Activated CD8-positive, alpha-beta T cell treated with anti-CD3 and anti-CD28 coated beads for 36 hours (primary cell): ENCODE measurements at regions not wholly inside any gene's neighbourhood (a gene's known extent, or its start where the extent isn't known, plus 50 kb on each side); places are given as distances from the start of the nearest gene placed in this dataset.

Experiments used
- ATAC-seq: fragments of 200-7000 bp; cut with Tn5 transposase; one replicate; pipeline ENCODE4 v1.10.0; 2021; ENCODE audit warnings: mild to moderate bottlenecking, moderate library complexity
- CTCF ChIA-PET: fragments of 350-600 bp; sonication (Branson Sonifier 250); formaldehyde crosslinking; loops from one replicate; lab custom pipeline; 2021; ENCODE audit warnings: antibody characterized with exemption; lab: Charles Lee
- POLR2A ChIA-PET: fragments of 350-600 bp; sonication (Branson Sonifier 250); formaldehyde crosslinking; loops from one replicate; lab custom pipeline; 2021; ENCODE audit warnings: antibody characterized with exemption; lab: Charles Lee
- DNase-seq: peaks from one replicate; pipeline ENCODE4 v3.0.0-alpha.2; 2020
- H3K27ac Mint-ChIP-seq: one replicate; pipeline ENCODE4 v1.8.0; 2021; ENCODE audit warnings: mild to moderate bottlenecking, mixed read lengths
- H3K27me3 Mint-ChIP-seq: one replicate; pipeline ENCODE4 v1.8.0; 2021; ENCODE audit warnings: mixed read lengths
- H3K36me3 Mint-ChIP-seq: one replicate; pipeline ENCODE4 v1.8.0; 2021; ENCODE audit warnings: low read depth, mixed read lengths
- H3K4me1 Mint-ChIP-seq: one replicate; pipeline ENCODE4 v1.8.0; 2021; ENCODE audit warnings: low read depth, mixed read lengths
- H3K4me3 Mint-ChIP-seq: one replicate; pipeline ENCODE4 v1.8.0; 2021; ENCODE audit warnings: mild to moderate bottlenecking, moderate library complexity, mixed read lengths
- H3K9me3 Mint-ChIP-seq: one replicate; pipeline ENCODE4 v1.8.0; 2021; ENCODE audit warnings: mixed read lengths
- intact Hi-C: fragments of 100-400 bp; cut with micrococcal nuclease; formaldehyde crosslinking; loops from one replicate; pipeline ENCODE4 v1.10.0; 2022
- TF ChIP-seq, protein P1 (sequence below): fragments of 200-600 bp; IDR thresholded peaks from one replicate; pipeline ENCODE4 v1.8.0; 2022; ENCODE audit warnings: antibody characterized with exemption, mild to moderate bottlenecking

DNA sequence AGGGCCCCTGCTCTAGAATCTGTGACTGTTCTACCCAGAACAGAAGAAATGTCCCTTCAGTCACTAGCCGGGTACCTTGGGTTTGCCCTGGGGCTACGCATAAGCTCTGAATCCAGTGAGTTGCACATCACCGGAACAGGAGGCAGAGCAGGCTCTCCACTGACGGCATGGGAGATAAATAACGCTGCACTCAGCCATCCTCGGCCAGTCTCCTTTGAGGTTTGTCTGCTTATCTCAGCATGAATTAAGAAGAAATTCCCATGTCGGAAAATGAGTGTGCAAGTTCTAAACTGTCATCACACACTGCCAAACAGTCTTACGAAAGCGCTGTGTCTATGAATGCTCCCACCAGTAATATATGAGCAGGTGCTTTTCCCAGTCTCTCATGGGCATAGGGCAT lies 90.8 kb downstream of the FAM50B start:
- TF ChIP-seq, protein P1, sequence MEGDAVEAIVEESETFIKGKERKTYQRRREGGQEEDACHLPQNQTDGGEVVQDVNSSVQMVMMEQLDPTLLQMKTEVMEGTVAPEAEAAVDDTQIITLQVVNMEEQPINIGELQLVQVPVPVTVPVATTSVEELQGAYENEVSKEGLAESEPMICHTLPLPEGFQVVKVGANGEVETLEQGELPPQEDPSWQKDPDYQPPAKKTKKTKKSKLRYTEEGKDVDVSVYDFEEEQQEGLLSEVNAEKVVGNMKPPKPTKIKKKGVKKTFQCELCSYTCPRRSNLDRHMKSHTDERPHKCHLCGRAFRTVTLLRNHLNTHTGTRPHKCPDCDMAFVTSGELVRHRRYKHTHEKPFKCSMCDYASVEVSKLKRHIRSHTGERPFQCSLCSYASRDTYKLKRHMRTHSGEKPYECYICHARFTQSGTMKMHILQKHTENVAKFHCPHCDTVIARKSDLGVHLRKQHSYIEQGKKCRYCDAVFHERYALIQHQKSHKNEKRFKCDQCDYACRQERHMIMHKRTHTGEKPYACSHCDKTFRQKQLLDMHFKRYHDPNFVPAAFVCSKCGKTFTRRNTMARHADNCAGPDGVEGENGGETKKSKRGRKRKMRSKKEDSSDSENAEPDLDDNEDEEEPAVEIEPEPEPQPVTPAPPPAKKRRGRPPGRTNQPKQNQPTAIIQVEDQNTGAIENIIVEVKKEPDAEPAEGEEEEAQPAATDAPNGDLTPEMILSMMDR: no peak
- H3K9me3 Mint-ChIP-seq: no peaks in the 10 kb centered on the region
- H3K36me3 Mint-ChIP-seq: no peaks in the 10 kb centered on the region
- no peak for ATAC-seq
- no peak overlapping the region for H3K4me3 Mint-ChIP-seq
- peaks cover 3% of the 10 kb centered on the region for H3K4me1 Mint-ChIP-seq
- intact Hi-C loops: no loop called here
- H3K27me3 Mint-ChIP-seq: peaks cover 20% of the 10 kb centered on the region
- ChIA-PET POLR2A (no interaction called here), CTCF (interaction anchor here (2.1 to 3.2 kb wide), 2 partner anchors 38 to 91 kb away, joined by 7 to 13 read pairs; partner anchors contain the start of gene FAM50B)
- no peak for DNase-seq
- H3K27ac Mint-ChIP-seq: no peak overlapping the region

DNA sequence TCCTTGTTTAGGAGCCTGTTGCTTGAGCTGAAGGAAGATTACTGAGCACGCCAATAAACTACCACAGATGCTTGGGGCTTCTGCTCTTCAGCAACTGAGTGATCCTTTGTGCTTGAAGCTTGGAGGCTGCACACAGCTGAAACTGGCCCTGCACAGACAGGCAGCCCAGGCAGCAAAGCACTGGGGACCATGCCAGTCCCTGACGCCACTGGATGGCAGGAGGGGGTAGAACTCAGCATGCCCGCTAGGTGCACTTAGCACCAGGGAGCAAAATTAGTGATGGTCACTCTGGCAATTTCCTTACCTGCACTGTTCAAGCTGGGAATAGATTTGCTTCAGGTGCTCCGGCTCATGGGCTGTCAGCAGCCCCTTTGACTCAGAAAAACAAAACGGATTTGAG lies 91.5 kb downstream of the FAM50B start:
- POLR2A ChIA-PET: no interaction called here

DNA sequence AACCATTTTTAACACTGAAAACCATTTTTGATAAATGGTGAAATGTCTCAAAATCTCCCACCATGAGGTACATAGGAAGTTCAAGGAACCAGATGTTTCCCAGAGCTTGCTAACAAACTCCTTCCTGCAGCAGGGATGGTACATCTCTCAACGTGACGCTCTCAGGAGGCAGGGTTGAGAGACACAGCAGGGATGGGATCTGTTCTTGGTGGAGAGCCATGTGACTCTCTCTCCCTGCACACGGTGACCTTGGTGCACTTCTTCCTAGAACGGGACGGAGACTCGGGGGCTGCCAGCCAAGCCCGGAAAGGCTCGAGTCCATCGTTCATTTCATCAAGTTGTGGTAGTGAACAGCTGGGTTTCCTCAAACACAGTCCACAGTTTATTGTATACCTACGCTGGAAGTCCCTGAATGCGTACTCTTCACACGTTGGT lies 94.2 kb downstream of the FAM50B start:
- CTCF ChIA-PET: interaction anchor here (0.8 to 1.3 kb wide), 2 partner anchors 10 to 35 kb away, joined by 4 to 6 read pairs; no protein-coding TSS in a partner anchor
- Mint-ChIP-seq H3K27me3 (peaks cover 26% of the 10 kb centered on the region), H3K27ac (no peak overlapping the region), H3K36me3 (no peaks in the 10 kb centered on the region), H3K4me1 (peaks cover 3% of the 10 kb centered on the region), H3K4me3 (no peak overlapping the region), H3K9me3 (no peaks in the 10 kb centered on the region)
- POLR2A ChIA-PET: no interaction called here
- TF ChIP-seq, protein P1: no peak
- no peak for DNase-seq
- intact Hi-C loops: no loop called here
- no peak for ATAC-seq

More for the DNA sequence above, 91.5 kb downstream of the FAM50B start:
- H3K36me3 Mint-ChIP-seq: no peaks in the 10 kb centered on the region
- no peak overlapping the region for H3K27ac Mint-ChIP-seq
- intact Hi-C loops: no loop called here
- ATAC-seq (no peak), DNase-seq (no peak)
- peaks cover 23% of the 10 kb centered on the region for H3K27me3 Mint-ChIP-seq
- H3K4me3 Mint-ChIP-seq: no peak overlapping the region
- H3K4me1 Mint-ChIP-seq: peaks cover 3% of the 10 kb centered on the region
- TF ChIP-seq, protein P1: no peak
- no peaks in the 10 kb centered on the region for H3K9me3 Mint-ChIP-seq
- CTCF ChIA-PET: interaction anchor here (1.0 to 2.1 kb wide), 2 partner anchors 9 to 92 kb away, joined by 3 to 7 read pairs; partner anchors contain the start of gene FAM50B

DNA sequence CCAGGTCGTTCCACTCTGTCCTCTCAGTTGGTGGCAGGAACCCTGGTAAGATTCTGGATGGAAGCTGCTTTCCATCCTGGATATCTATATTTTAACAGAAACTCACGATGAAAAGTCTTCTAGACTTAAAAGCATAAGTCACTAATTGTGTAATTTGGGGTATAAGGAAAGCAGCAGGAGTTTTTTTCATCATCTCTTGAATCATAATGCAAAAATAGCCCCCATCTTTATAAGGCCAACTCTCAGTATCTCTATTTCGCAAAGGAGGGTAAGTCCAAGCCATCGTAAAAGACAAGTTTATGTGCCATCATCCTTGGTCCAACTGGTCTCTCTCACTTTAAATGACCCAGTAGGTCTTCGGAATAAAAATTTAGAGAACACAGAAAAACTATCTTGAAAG lies 95.1 kb downstream of the FAM50B start:
- Mint-ChIP-seq H3K4me1 (peaks cover 3% of the 10 kb centered on the region), H3K27me3 (peaks cover 30% of the 10 kb centered on the region), H3K36me3 (no peaks in the 10 kb centered on the region), H3K9me3 (no peaks in the 10 kb centered on the region), H3K27ac (no peak overlapping the region), H3K4me3 (no peak overlapping the region)
- no peak for DNase-seq
- CTCF ChIA-PET: interaction anchor here (0.8 to 1.7 kb wide), 4 partner anchors 11 to 34 kb away, joined by 3 to 6 read pairs (median 4); no protein-coding TSS in a partner anchor
- TF ChIP-seq, protein P1: no peak
- POLR2A ChIA-PET: interaction anchor here (0.7 kb wide), 1 partner anchor 77 kb away, joined by 3 read pairs; no protein-coding TSS in a partner anchor
- intact Hi-C loops: no loop called here
- ATAC-seq: no peak

DNA sequence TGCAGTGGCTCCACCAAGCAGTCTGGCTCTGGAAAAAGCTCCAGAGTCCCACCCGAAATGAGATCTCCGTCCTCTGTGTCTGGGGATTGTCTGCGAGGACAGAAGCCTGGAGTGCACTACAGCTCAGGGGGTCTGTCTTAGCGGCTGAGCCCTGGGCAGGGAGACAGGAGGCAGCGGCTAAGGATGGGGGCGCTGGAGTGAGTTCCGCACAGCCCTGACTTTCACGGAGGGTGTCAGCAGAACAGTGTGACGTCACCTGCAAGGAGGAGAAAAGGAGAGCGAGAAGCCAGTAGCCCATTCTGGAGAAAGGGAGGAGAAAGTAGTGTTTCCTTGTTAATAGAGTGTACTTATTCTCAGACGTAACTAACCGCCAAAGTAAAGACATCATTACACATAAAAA lies 97.6 kb downstream of the FAM50B start:
- Mint-ChIP-seq H3K4me3 (no peak overlapping the region), H3K36me3 (no peaks in the 10 kb centered on the region), H3K4me1 (peaks cover 3% of the 10 kb centered on the region), H3K27me3 (peaks cover 30% of the 10 kb centered on the region), H3K27ac (no peak overlapping the region), H3K9me3 (peaks cover 3% of the 10 kb centered on the region)
- ChIA-PET POLR2A (no interaction called here), CTCF (no interaction called here)
- intact Hi-C loops: no loop called here
- DNase-seq (no peak), ATAC-seq (no peak)
- TF ChIP-seq, protein P1: no peak
